ENCODE measurements at regions not wholly inside any gene's neighbourhood (a gene's known extent, or its start where the extent isn't known, plus 50 kb on each side); places are given as distances from the start of the nearest gene placed in this dataset.

- DNase-seq, result no peak
These were observed 52.9 kb upstream of the SLC28A3 start for GRCh38 chr9:84393266-84393950.

DNA sequence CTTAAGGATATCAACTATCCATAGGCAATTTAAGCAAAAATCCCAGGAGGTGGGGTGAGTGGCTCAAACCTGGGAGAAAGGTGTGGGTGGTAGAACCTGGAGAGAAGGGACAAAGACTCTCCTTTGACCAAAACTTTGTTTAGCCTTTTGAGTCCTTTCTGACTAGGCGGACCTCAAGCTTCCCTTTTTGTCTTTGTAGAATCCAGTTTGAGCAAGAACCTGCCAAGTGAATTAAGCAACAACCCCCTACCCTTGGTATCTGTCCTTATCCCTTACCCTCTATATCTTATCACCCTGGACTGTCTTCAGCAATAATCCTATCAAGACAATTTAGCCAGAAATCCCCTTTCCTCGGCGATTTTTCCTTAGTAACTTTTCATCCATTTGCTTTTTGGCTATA lies 53.5 kb upstream of the SLC28A3 start:
- DNase-seq, result no peak

GRCh38 chr9:84397151-84397728 lies 56.7 kb upstream of the SLC28A3 start:
- DNase-seq, result peak; percentile 66

DNA sequence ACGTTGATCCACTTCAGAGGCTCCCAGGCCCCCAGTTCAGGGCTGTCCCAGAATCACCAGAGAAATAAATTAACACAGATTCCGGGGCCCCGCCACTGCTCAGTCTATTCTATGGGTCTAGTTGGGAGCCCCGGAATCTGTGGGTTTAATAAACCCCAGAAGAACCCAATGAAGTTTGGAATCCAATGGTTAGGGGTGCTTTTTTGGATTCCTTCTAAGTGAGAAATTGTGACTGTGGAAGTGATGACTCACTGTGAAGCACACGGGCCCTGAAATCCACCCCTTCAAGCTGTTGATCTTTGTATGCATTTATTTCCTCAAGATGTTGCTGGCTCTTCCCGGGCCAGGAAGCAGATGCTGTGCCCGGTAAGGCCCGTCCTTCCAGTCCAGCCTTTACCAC lies 57.3 kb upstream of the SLC28A3 start:
- DNase-seq, result peak; percentile 85

GRCh38 chr9:84402517-84402916 lies 62.0 kb upstream of the SLC28A3 start:
- DNase-seq, result no peak

- no peak for DNase-seq
These were observed 62.7 kb upstream of the SLC28A3 start for GRCh38 chr9:84403288-84403687.

- no peak for DNase-seq
These were observed 63.6 kb upstream of the SLC28A3 start for GRCh38 chr9:84404095-84404686.

DNA sequence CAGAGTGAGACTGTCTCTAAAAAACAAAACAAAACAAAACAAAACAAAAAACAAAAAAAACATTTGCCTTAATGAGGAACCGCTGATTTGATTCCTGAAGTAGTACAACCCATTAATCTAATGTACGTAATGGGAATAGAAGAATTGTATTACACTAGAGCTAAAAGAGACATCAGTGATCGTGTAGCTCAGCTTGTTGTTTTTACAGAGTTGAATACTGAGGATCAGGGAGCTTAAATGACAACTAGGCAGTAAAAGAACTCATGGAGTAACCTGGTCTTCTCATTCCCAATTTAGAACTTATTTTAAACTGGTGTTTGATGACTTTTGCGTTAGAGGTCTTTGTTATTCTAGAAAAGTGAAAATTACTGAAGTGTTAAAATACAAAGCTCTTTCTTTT lies 65.1 kb upstream of the SLC28A3 start:
- no peak for DNase-seq

- no peak for DNase-seq
These were observed 67.9 kb upstream of the SLC28A3 start for GRCh38 chr9:84408416-84408815.

DNA sequence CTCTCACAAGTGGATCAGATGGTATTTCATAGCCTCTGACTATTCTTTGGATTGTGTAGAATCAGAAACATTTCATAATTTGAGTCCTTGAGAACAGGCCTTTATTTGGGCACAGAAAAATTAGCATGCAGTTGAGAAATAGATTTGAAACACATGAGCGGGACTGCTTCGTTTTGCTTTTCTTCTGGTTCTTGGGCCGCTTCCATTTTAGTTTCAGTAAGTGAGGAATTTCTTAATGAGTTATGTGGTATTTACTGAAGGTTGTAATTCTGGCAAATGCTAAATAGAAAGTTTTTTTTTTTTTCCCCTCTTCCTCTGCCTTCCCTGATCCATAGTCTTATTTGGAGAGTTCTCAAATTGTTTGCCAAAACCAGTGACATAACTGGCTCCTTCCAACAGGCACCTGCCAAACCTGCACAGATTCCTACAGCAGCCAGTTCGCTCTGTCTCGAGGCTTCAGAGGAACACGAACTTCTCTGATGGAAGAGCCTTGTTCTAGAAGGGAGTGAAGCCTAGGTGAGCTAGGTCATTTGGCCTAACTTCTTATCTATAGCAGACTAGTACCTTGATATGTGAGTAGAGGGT lies 71.2 kb upstream of the SLC28A3 start:
- DNase-seq, result no peak

DNA sequence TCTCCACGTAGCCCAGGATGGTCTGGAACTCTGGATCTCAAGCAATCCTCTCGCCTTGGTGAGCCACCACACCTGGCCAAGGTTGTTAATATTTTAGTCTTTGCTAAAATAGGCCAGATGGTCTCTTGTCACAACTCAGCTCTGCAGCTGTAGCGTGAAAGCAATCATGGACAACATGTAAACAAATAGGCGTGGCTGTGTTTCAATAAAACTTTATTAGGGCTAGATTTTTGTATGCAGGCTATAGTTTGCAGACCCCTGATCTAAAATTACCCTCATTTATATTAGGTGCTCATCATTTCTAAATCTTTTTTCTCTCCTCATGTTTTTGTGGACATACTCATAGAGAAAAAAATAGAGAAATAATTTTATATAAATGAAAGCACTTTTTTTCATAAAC lies 72.1 kb upstream of the SLC28A3 start:
- no peak for DNase-seq

- DNase-seq, result peak; percentile 12
These were observed 72.7 kb upstream of the SLC28A3 start for GRCh38 chr9:84413301-84413700.

GRCh38 chr9:84419031-84419602 lies 78.6 kb upstream of the SLC28A3 start:
- no peak for DNase-seq

GRCh38 chr9:84424931-84425330 lies 84.4 kb upstream of the SLC28A3 start:
- no peak for DNase-seq

GRCh38 chr9:84432746-84433145 lies 92.2 kb upstream of the SLC28A3 start:
- no peak for DNase-seq

GRCh38 chr9:84435902-84436301 lies 95.3 kb upstream of the SLC28A3 start:
- no peak for DNase-seq

DNA sequence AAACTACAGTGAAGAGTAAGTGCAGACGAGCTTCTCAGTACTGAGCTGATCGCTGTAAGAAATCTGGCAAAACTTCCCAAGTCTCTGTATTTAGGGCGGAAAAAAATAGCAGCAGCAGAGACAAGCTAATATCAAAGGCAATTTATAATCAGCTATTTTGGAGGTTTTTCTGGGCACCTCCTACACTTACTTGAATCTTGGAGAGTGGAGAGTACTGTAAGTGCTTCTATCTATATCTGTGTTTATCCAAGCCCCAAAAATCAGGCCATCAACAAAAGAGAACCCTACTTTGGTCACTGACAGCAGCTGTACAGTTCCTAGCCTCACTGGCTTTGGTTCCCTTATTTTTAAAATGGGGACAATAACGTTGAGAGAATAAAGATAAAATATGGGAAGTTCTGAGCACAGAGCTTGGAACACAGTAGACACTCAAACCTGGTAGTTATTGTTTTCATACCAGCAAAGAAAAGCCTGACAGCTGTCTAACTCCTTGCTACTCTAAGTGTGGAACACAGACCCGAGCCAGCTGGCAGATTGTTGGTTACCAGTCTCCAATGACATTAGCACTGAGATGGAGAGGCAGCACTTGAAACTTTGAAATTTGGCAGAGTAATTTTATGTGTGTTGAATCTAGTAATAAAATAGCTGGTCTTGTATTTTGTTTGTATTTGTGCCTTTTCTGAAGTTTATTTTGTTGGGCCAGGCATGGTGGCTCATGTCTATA lies 96.0 kb upstream of the SLC28A3 start:
- no peak for DNase-seq

DNA sequence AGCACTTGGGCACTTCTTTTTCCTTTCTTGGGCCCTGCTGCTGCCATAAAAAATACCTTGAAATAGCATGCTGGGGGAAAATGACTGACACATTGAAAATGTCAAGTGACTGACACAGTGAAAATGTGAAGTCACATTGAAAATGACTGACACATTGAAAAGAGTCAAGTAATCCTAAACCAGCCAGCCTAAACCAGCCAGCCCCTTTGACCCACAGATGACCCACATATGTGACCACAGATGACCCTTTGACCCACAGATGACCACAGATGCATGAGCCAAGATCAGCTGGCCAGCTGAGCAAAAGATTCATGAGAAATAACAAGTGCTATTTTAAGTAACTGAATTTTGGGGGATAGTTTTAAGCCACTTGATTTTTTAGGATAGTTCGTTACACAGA lies 97.8 kb upstream of the SLC28A3 start:
- DNase-seq, result no peak

DNA sequence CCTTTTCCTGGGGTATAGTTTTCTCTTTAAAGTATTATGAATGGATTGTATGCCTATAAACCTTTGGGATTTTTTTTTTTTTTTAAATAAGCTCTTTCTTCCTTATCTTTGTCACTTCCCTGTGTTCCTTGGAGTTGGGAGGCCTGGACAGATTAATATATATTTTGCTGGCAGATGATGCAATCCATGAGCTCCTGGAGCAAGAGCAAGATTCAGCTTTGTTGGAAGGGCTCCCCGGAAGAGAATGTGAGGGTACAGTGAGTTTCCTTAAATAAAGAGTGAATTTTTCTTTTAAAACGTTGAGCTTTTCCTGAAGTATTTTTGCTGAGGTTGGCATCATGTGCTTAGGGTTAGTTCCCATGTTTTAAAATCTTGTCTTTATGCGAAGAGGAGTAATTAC lies 98.7 kb upstream of the SLC28A3 start:
- peak; percentile 30 for DNase-seq

DNA sequence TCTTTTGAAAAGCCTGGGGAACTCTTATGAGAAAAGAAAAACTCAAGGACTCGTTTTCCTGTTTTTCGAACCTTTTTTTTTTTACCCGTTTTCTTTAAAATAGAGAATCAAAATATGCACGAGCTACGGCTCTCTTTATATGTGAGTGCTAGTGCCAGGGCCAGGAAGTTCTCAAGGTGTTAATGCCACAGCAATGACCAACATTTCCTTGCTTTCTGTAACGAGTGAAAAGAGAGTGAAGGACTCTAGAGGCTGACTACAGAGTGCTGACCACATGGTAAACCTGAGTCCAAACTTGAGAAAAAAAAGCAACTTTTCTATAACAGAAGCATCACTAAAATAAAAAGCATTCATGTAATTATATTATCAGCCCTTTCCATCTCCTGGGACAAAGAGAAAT lies 102.2 kb upstream of the SLC28A3 start:
- no peak for DNase-seq

GRCh38 chr9:84445737-84446136 lies 105.2 kb upstream of the SLC28A3 start:
- no peak for DNase-seq

- no peak for DNase-seq
These were observed 106.7 kb upstream of the SLC28A3 start for GRCh38 chr9:84447305-84447704.

DNA sequence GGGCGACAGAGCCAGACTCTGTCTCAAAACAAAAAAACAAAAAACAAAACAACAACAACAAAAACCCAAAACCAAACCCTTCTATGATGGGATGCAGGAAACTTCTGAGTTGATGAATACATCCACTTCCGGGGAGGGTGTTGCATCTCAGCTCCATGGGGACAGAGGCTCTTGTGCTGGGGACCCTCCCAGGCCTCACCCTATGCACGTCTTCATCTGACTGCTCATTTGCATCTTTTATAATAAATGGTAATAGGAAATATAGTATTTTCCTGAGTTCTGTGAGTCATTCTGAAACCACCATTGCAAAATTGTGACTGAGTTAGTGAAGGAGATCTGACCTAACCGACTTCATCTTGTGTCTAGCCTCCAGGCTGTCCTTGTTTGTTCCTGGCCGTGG lies 109.5 kb upstream of the SLC28A3 start:
- no peak for DNase-seq
